CD8-positive, alpha-beta memory T cell (primary cell): ENCODE measurements at regions not wholly inside any gene's neighbourhood (a gene's known extent, or its start where the extent isn't known, plus 50 kb on each side); places are given as distances from the start of the nearest gene placed in this dataset.
A peak's percentile ranks its signal among the peaks of the same experiment; 100 is the strongest.
"Not testable (repeated sequence)": the region's sequence is repeated elsewhere in the genome, so short reads cannot be mapped to it uniquely, and the experiment has no call there.

ENCODE experiments used
- CTCF ChIA-PET: fragments of 350-600 bp; sonication (Branson Sonifier 250); formaldehyde crosslinking; loops from one replicate; lab custom pipeline; 2021; ENCODE audit warnings: antibody characterized with exemption; lab: Charles Lee
- POLR2A ChIA-PET: fragments of 350-600 bp; sonication (Branson Sonifier 250); formaldehyde crosslinking; loops from one replicate; lab custom pipeline; 2021; ENCODE audit warnings: antibody characterized with exemption; lab: Charles Lee
- DNase-seq, 5 donors: peaks; one replicate each; pipeline versions ENCODE4 v3.0.0 to v3.0.0-alpha.2; 2020 to 2022; ENCODE audit warnings: mixed read lengths in 1 of 5
- H3K27ac ChIP-seq: one replicate; pipeline ENCODE4 v1.7.0; 2013; ENCODE audit warnings: low read depth, mild to moderate bottlenecking, low read length, moderate library complexity
- H3K27me3 ChIP-seq: 2 replicates; pipeline ENCODE4 v1.7.0; 2013; ENCODE audit warnings: low read length, mild to moderate bottlenecking; ENCODE audit not compliant: insufficient read depth, poor library complexity, severe bottlenecking
- H3K36me3 ChIP-seq: 2 replicates; pipeline ENCODE4 v1.7.0; 2013; ENCODE audit warnings: mild to moderate bottlenecking, low read length, moderate library complexity; ENCODE audit not compliant: insufficient read depth
- H3K4me1 ChIP-seq: 2 replicates; pipeline ENCODE4 v1.7.0; 2013; ENCODE audit warnings: mild to moderate bottlenecking, low read length, moderate library complexity; ENCODE audit not compliant: insufficient read depth
- H3K4me3 ChIP-seq: 2 replicates; pipeline ENCODE4 v1.7.0; 2013; ENCODE audit warnings: mild to moderate bottlenecking, low read length
- H3K9me3 ChIP-seq: 2 replicates; pipeline ENCODE4 v1.7.0; 2013; ENCODE audit warnings: mild to moderate bottlenecking, low read length
- H3K27ac Mint-ChIP-seq, 8 donors: one replicate each; pipeline ENCODE4 v1.8.0; 2020 to 2021; ENCODE audit warnings: mixed read lengths in 8 of 8, mild to moderate bottlenecking in 6 of 8, inconsistent platforms in 3 of 8, moderate library complexity in 3 of 8
- H3K27me3 Mint-ChIP-seq, 2 donors: one replicate each; pipeline ENCODE4 v1.8.0; 2020 to 2021; ENCODE audit warnings: mixed read lengths in 2 of 2, mild to moderate bottlenecking in 1 of 2, moderate library complexity in 1 of 2
- H3K36me3 Mint-ChIP-seq, 3 donors: one replicate each; pipeline ENCODE4 v1.8.0; 2020 to 2021; ENCODE audit warnings: mixed read lengths in 3 of 3, inconsistent platforms in 1 of 3, mild to moderate bottlenecking in 1 of 3
- H3K4me1 Mint-ChIP-seq, 3 donors: one replicate each; pipeline ENCODE4 v1.8.0; 2020 to 2021; ENCODE audit warnings: mixed read lengths in 3 of 3, inconsistent platforms in 1 of 3, mild to moderate bottlenecking in 1 of 3
- H3K4me3 Mint-ChIP-seq, 7 donors: one replicate each; pipeline ENCODE4 v1.8.0; 2020 to 2021; ENCODE audit warnings: mixed read lengths in 7 of 7, mild to moderate bottlenecking in 6 of 7, moderate library complexity in 4 of 7, inconsistent platforms in 2 of 7
- H3K9me3 Mint-ChIP-seq, 5 donors: one replicate each; pipeline ENCODE4 v1.8.0; 2020 to 2022; ENCODE audit warnings: mixed read lengths in 5 of 5, mild to moderate bottlenecking in 3 of 5, moderate library complexity in 2 of 5, inconsistent platforms in 1 of 5

GRCh38 chr22:46047841-46048595 lies 71.1 kb upstream of the WNT7B start:
- H3K27ac ChIP-seq = no peak overlapping the region
- no peak overlapping the region for H3K4me3 Mint-ChIP-seq
- no peak overlapping the region for H3K4me3 ChIP-seq
- peaks cover 7 to 44% (median 16%) of the 10 kb centered on the region in 3 donors for H3K4me1 Mint-ChIP-seq
- H3K9me3 ChIP-seq = no peaks in the 10 kb centered on the region
- POLR2A ChIA-PET = interaction anchor here (1.9 kb wide), 1 partner anchor 11 kb away, joined by 6 read pairs; no protein-coding TSS in a partner anchor
- CTCF ChIA-PET = no interaction called here
- DNase-seq = peak in 1 of 5 donors; percentile 21
- no peaks in the 10 kb centered on the region for H3K9me3 Mint-ChIP-seq
- peaks cover 40% of the 10 kb centered on the region for H3K4me1 ChIP-seq
- no peaks in the 10 kb centered on the region for H3K36me3 ChIP-seq
- peak overlapping the region in 2 of 8 donors; percentile 41 to 60 for H3K27ac Mint-ChIP-seq
- no peaks in the 10 kb centered on the region for H3K27me3 Mint-ChIP-seq
- H3K36me3 Mint-ChIP-seq = no peaks in the 10 kb centered on the region
- H3K27me3 ChIP-seq = no peaks in the 10 kb centered on the region

GRCh38 chr22:46048661-46049060 lies 71.7 kb upstream of the WNT7B start:
- H3K27me3 ChIP-seq, H3K36me3 Mint-ChIP-seq, H3K4me3 ChIP-seq, CTCF ChIA-PET, H3K27ac ChIP-seq, H3K27me3 Mint-ChIP-seq, H3K9me3 Mint-ChIP-seq, H3K9me3 ChIP-seq, H3K36me3 ChIP-seq: not testable (repeated sequence)
- POLR2A ChIA-PET = interaction anchor here (1.9 kb wide), 1 partner anchor 12 kb away, joined by 6 read pairs; no protein-coding TSS in a partner anchor
- H3K27ac Mint-ChIP-seq = peak overlapping the region in 1 of 8 donors; percentile 41
- DNase-seq = peak in 1 of 5 donors; percentile 26
- peak overlapping the region in 1 of 7 donors; percentile 23 for H3K4me3 Mint-ChIP-seq
- peaks cover 37% of the 10 kb centered on the region for H3K4me1 ChIP-seq
- peaks cover 11 to 44% (median 19%) of the 10 kb centered on the region in 3 donors for H3K4me1 Mint-ChIP-seq

- peak in 1 of 5 donors; percentile 35 for DNase-seq
- Histone ChIP-seq H3K9me3 (no peaks in the 10 kb centered on the region), H3K27ac (no peak overlapping the region), H3K4me1 (peaks cover 34% of the 10 kb centered on the region), H3K36me3 (no peaks in the 10 kb centered on the region), H3K27me3 (no peaks in the 10 kb centered on the region), H3K4me3 (no peak overlapping the region)
- peaks cover 12 to 38% (median 19%) of the 10 kb centered on the region in 3 donors for H3K4me1 Mint-ChIP-seq
- ChIA-PET POLR2A (no interaction called here), CTCF (no interaction called here)
- peaks cover 0 to 5% (median 0%) of the 10 kb centered on the region in 3 donors for H3K36me3 Mint-ChIP-seq
- H3K27ac Mint-ChIP-seq = peak overlapping the region in 5 of 8 donors; percentile 9 to 93 (median 82)
- no peaks in the 10 kb centered on the region for H3K9me3 Mint-ChIP-seq
- no peaks in the 10 kb centered on the region for H3K27me3 Mint-ChIP-seq
- H3K4me3 Mint-ChIP-seq = peak overlapping the region in 1 of 7 donors; percentile 56
Measured at GRCh38 chr22:46049726-46050450, 72.9 kb upstream of the WNT7B start.

GRCh38 chr22:46050451-46050845 lies 73.5 kb upstream of the WNT7B start:
- Histone ChIP-seq H3K9me3 (no peaks in the 10 kb centered on the region), H3K4me1 (peaks cover 36% of the 10 kb centered on the region), H3K4me3 (no peak overlapping the region), H3K27ac (no peak overlapping the region), H3K27me3 (no peaks in the 10 kb centered on the region), H3K36me3 (no peaks in the 10 kb centered on the region)
- Mint-ChIP-seq H3K4me3 (no peak overlapping the region), H3K27ac (peak overlapping the region in 3 of 8 donors; percentile 82 to 90 (median 85)), H3K27me3 (no peaks in the 10 kb centered on the region), H3K9me3 (no peaks in the 10 kb centered on the region), H3K36me3 (peaks cover 0 to 5% (median 0%) of the 10 kb centered on the region in 3 donors), H3K4me1 (peaks cover 18 to 40% (median 24%) of the 10 kb centered on the region in 3 donors)
- no peak for DNase-seq
- POLR2A ChIA-PET = no interaction called here
- CTCF ChIA-PET = interaction anchor here (1.2 to 1.4 kb wide), 3 partner anchors 14 to 44 kb away, joined by 3 to 5 read pairs (median 4); no protein-coding TSS in a partner anchor

GRCh38 chr22:46050916-46051614 lies 74.1 kb upstream of the WNT7B start:
- Mint-ChIP-seq H3K27me3 (no peaks in the 10 kb centered on the region), H3K4me1 (peaks cover 23 to 40% (median 24%) of the 10 kb centered on the region in 3 donors), H3K4me3 (peak overlapping the region in 4 of 7 donors; percentile 22 to 66 (median 40)), H3K27ac (peak overlapping the region; percentile 29 to 90 (median 69)), H3K36me3 (peaks cover 0 to 5% (median 0%) of the 10 kb centered on the region in 3 donors), H3K9me3 (no peaks in the 10 kb centered on the region)
- Histone ChIP-seq H3K4me1 (peaks cover 40% of the 10 kb centered on the region), H3K36me3 (no peaks in the 10 kb centered on the region), H3K4me3 (no peak overlapping the region), H3K27ac (no peak overlapping the region), H3K9me3 (no peaks in the 10 kb centered on the region), H3K27me3 (no peaks in the 10 kb centered on the region)
- POLR2A ChIA-PET = interaction anchor here (0.5 to 5.9 kb wide), 2 partner anchors 15 to 38 kb away, joined by 3 to 43 read pairs; no protein-coding TSS in a partner anchor
- CTCF ChIA-PET = interaction anchor here (1.2 to 1.4 kb wide), 3 partner anchors 14 to 45 kb away, joined by 3 to 5 read pairs (median 4); no protein-coding TSS in a partner anchor
- peak in 1 of 5 donors; percentile 9 for DNase-seq

- no peaks in the 10 kb centered on the region for H3K9me3 Mint-ChIP-seq
- H3K27me3 Mint-ChIP-seq = no peaks in the 10 kb centered on the region
- Histone ChIP-seq H3K9me3 (no peaks in the 10 kb centered on the region), H3K36me3 (no peaks in the 10 kb centered on the region), H3K27ac (peak overlapping the region; percentile 9), H3K27me3 (no peaks in the 10 kb centered on the region), H3K4me1 (peaks cover 40% of the 10 kb centered on the region), H3K4me3 (no peak overlapping the region)
- peak in 1 of 5 donors; percentile 29 for DNase-seq
- POLR2A ChIA-PET = interaction anchor here (0.5 to 5.9 kb wide), 2 partner anchors 16 to 39 kb away, joined by 3 to 43 read pairs; no protein-coding TSS in a partner anchor
- peaks cover 26 to 41% (median 27%) of the 10 kb centered on the region in 3 donors for H3K4me1 Mint-ChIP-seq
- H3K4me3 Mint-ChIP-seq = peak overlapping the region in 4 of 7 donors; percentile 22 to 66 (median 40)
- CTCF ChIA-PET = interaction anchor here (1.2 to 1.4 kb wide), 3 partner anchors 15 to 45 kb away, joined by 3 to 5 read pairs (median 4); no protein-coding TSS in a partner anchor
- H3K36me3 Mint-ChIP-seq = peaks cover 0 to 5% (median 0%) of the 10 kb centered on the region in 3 donors
- peak overlapping the region; percentile 29 to 90 (median 69) for H3K27ac Mint-ChIP-seq
Measured at GRCh38 chr22:46051646-46052045, 74.7 kb upstream of the WNT7B start.

- H3K36me3 Mint-ChIP-seq = peaks cover 0 to 5% (median 0%) of the 10 kb centered on the region in 3 donors
Measured at GRCh38 chr22:46052331-46052771, 75.4 kb upstream of the WNT7B start.

More at GRCh38 chr22:46052331-46052771, 75.4 kb upstream of the WNT7B start:
- Histone ChIP-seq H3K27me3 (no peaks in the 10 kb centered on the region), H3K9me3 (no peaks in the 10 kb centered on the region), H3K36me3 (no peaks in the 10 kb centered on the region), H3K4me3 (peak overlapping the region; percentile 31), H3K27ac (no peak overlapping the region), H3K4me1 (peaks cover 40% of the 10 kb centered on the region)
- H3K9me3 Mint-ChIP-seq = no peaks in the 10 kb centered on the region
- DNase-seq = peak in 1 of 5 donors; percentile 13
- peak overlapping the region; percentile 63 to 97 (median 91) for H3K27ac Mint-ChIP-seq
- H3K27me3 Mint-ChIP-seq = no peaks in the 10 kb centered on the region
- POLR2A ChIA-PET = interaction anchor here (5.9 kb wide), 1 partner anchor 16 kb away, joined by 43 read pairs; no protein-coding TSS in a partner anchor
- H3K4me3 Mint-ChIP-seq = peak overlapping the region; percentile 49 to 89 (median 87)
- H3K4me1 Mint-ChIP-seq = peaks cover 29 to 48% (median 31%) of the 10 kb centered on the region in 3 donors
- CTCF ChIA-PET = interaction anchor here (1.5 kb wide), 1 partner anchor 46 kb away, joined by 5 read pairs; no protein-coding TSS in a partner anchor
